HEK293 (cell line): ENCODE measurements at regions not wholly inside any gene's neighbourhood (a gene's known extent, or its start where the extent isn't known, plus 50 kb on each side); places are given as distances from the start of the nearest gene placed in this dataset.

ENCODE experiments used
- CTCF ChIA-PET: fragments of 350-600 bp; formaldehyde crosslinking; extraction: SDS; loops from one replicate; lab custom pipeline; 2021; ENCODE audit warnings: antibody characterized with exemption; lab: Yijun Ruan, JAX
- POLR2A ChIA-PET: fragments of 300-600 bp; formaldehyde crosslinking; extraction: SDS; loops from one replicate; lab custom pipeline; 2020; ENCODE audit warnings: antibody characterized with exemption, inconsistent platforms; lab: Yijun Ruan, JAX
- H3K27ac ChIP-seq: fragments of 200-500 bp; sonication (Bioruptor generic); 2 replicates; pipeline ENCODE4 v1.5.1; 2014; ENCODE audit warnings: low read depth, low read length, control low read depth, inconsistent platforms; ENCODE audit errors: extremely low read depth
- H3K36me3 ChIP-seq, 2 experiments: fragments of 200-500 bp in 1 of 2; sonication (Bioruptor generic) in 1 of 2; 1 replicate in 1 of 2; 2 replicates in 1 of 2; pipeline ENCODE4 v1.5.1; 2014 to 2017; ENCODE audit warnings: inconsistent platforms in 2 of 2, low read length in 2 of 2; ENCODE audit not compliant: control insufficient read depth in 2 of 2, insufficient read depth in 1 of 2
- H3K4me1 ChIP-seq: fragments of 200-500 bp; sonication (Bioruptor generic); 2 replicates; pipeline ENCODE4 v1.5.1; 2014; ENCODE audit warnings: mild to moderate bottlenecking, low read length, inconsistent platforms; ENCODE audit not compliant: control insufficient read depth, insufficient read depth
- H3K4me3 ChIP-seq: 2 replicates; pipeline ENCODE4 v1.5.1; 2011; ENCODE audit warnings: low read depth, mild to moderate bottlenecking, control low read depth, low read length, moderate library complexity
- H3K9me3 ChIP-seq: fragments of 200-500 bp; sonication (Bioruptor generic); 2 replicates; pipeline ENCODE4 v1.5.1; 2014; ENCODE audit warnings: low read depth, low read length, inconsistent platforms; ENCODE audit not compliant: control insufficient read depth, insufficient read depth
- MZF1 ChIP-seq: fragments of 450-650 bp; formaldehyde crosslinking; IDR thresholded peaks from 2 replicates; pipeline ENCODE4 v1.5.1; 2017; ENCODE audit warnings: missing biosample characterization, missing genetic modification characterization, borderline replicate concordance
- PRDM4 ChIP-seq: fragments of 450-650 bp; formaldehyde crosslinking; IDR thresholded peaks from 2 replicates; pipeline ENCODE4 v1.5.1; 2017; ENCODE audit warnings: missing biosample characterization, missing genetic modification characterization
- REST ChIP-seq: fragments of 450-650 bp; formaldehyde crosslinking; IDR thresholded peaks from 2 replicates; pipeline ENCODE4 v1.5.1; 2016; ENCODE audit warnings: missing biosample characterization, missing genetic modification characterization
- SETDB1 ChIP-seq: IDR thresholded peaks from one replicate; pipeline ENCODE4 v1.6.1; 2017; ENCODE audit warnings: mild to moderate bottlenecking, low read length, moderate library complexity, mixed read lengths; ENCODE audit not compliant: insufficient read length
- TCF7L2 ChIP-seq: IDR thresholded peaks from 2 replicates; pipeline ENCODE4 v1.6.1; 2011; ENCODE audit warnings: low read depth, mild to moderate bottlenecking, inconsistent platforms, low read length, moderate library complexity, borderline replicate concordance
- TRIM28 ChIP-seq: IDR thresholded peaks from 2 replicates; pipeline ENCODE4 v1.6.1; 2011; ENCODE audit warnings: low read length, control low read depth, borderline replicate concordance
- ZFP3 ChIP-seq: fragments of 450-650 bp; formaldehyde crosslinking; IDR thresholded peaks from 2 replicates; pipeline ENCODE4 v1.5.1; 2016; ENCODE audit warnings: low read depth, missing biosample characterization, missing genetic modification characterization
- ZNF133 ChIP-seq: fragments of 450-650 bp; formaldehyde crosslinking; IDR thresholded peaks from 2 replicates; pipeline ENCODE4 v1.5.1; 2016; ENCODE audit warnings: missing biosample characterization, missing genetic modification characterization
- ZNF157 ChIP-seq: fragments of 450-650 bp; formaldehyde crosslinking; IDR thresholded peaks from 2 replicates; pipeline ENCODE4 v1.5.1; 2016; ENCODE audit warnings: missing biosample characterization, missing genetic modification characterization
- ZNF18 ChIP-seq: fragments of 450-650 bp; formaldehyde crosslinking; IDR thresholded peaks from 2 replicates; pipeline ENCODE4 v1.5.1; 2016; ENCODE audit warnings: missing biosample characterization, missing genetic modification characterization
- ZNF223 ChIP-seq: fragments of 450-650 bp; formaldehyde crosslinking; IDR thresholded peaks from 2 replicates; pipeline ENCODE4 v1.5.1; 2016; ENCODE audit warnings: missing biosample characterization, missing genetic modification characterization
- ZNF24 ChIP-seq: fragments of 450-650 bp; formaldehyde crosslinking; IDR thresholded peaks from 2 replicates; pipeline ENCODE4 v1.5.1; 2016; ENCODE audit warnings: missing biosample characterization, missing genetic modification characterization
- ZNF302 ChIP-seq: fragments of 450-650 bp; formaldehyde crosslinking; IDR thresholded peaks from 2 replicates; pipeline ENCODE4 v1.5.1; 2016; ENCODE audit warnings: missing biosample characterization, missing genetic modification characterization, low read depth
- ZNF610 ChIP-seq: fragments of 450-650 bp; formaldehyde crosslinking; IDR thresholded peaks from 2 replicates; pipeline ENCODE4 v1.5.1; 2016; ENCODE audit warnings: missing biosample characterization, missing genetic modification characterization, borderline replicate concordance
- ZNF747 ChIP-seq: fragments of 450-650 bp; formaldehyde crosslinking; IDR thresholded peaks from 2 replicates; pipeline ENCODE4 v1.5.1; 2016; ENCODE audit warnings: missing biosample characterization, missing genetic modification characterization
- ZXDB ChIP-seq: fragments of 450-650 bp; formaldehyde crosslinking; IDR thresholded peaks from 2 replicates; pipeline ENCODE4 v1.5.1; 2016; ENCODE audit warnings: missing biosample characterization, missing genetic modification characterization

GRCh38 chr12:20142316-20142715 is 226.0 kb upstream of the PDE3A start:
- ChIA-PET CTCF (no interaction called here), POLR2A (no interaction called here)
- Histone ChIP-seq H3K4me3 (no peak overlapping the region), H3K9me3 (no peaks in the 10 kb centered on the region), H3K4me1 (no peaks in the 10 kb centered on the region), H3K27ac (no peak overlapping the region), H3K36me3 (no peaks in the 10 kb centered on the region)
- TF ChIP-seq SETDB1 (no peak), ZNF747 (no peak), ZXDB (tag by site-specific recombination) (no peak), REST (tag by site-specific recombination) (no peak), ZNF18 (tag by site-specific recombination) (no peak), ZFP3 (tag by site-specific recombination) (no peak), ZNF24 (tag by site-specific recombination) (no peak), ZNF610 (no peak), MZF1 (tag by site-specific recombination) (no peak), ZNF302 (tag by site-specific recombination) (no peak), TCF7L2 (no peak), PRDM4 (tag by site-specific recombination) (no peak)

GRCh38 chr12:20142956-20143355 is 225.4 kb upstream of the PDE3A start:
- Histone ChIP-seq H3K4me1 (no peaks in the 10 kb centered on the region), H3K36me3 (no peaks in the 10 kb centered on the region), H3K4me3 (no peak overlapping the region), H3K27ac (no peak overlapping the region), H3K9me3 (no peaks in the 10 kb centered on the region)
- ChIA-PET POLR2A (no interaction called here), CTCF (no interaction called here)
- TF ChIP-seq ZNF223 (tag by site-specific recombination), result no peak
- TF ChIP-seq TRIM28, result no peak
- TF ChIP-seq ZNF157 (tag by site-specific recombination), result no peak
- TF ChIP-seq ZNF133 (tag by site-specific recombination), result no peak
- no peak for TF ChIP-seq REST (tag by site-specific recombination)
- TF ChIP-seq, all 188 proteins: peak for 0
